Transverse colon (tissue), 4 donors: ENCODE measurements at regions not wholly inside any gene's neighbourhood (a gene's known extent, or its start where the extent isn't known, plus 50 kb on each side); places are given as distances from the start of the nearest gene placed in this dataset.
"Not testable (repeated sequence)": the region's sequence is repeated elsewhere in the genome, so short reads cannot be mapped to it uniquely, and the experiment has no call there.

Experiments used
- DNase-seq: peaks from one replicate; pipeline ENCODE4 v3.0.0-alpha.2; 2019
- H3K27ac ChIP-seq, 4 donors: fragments of 200-600 bp; sonication (generic); 2 replicates each; pipeline ENCODE4 v1.5.1; 2016 to 2018; ENCODE audit warnings: inconsistent platforms in 4 of 4
- H3K27me3 ChIP-seq: fragments of 200-600 bp; sonication (generic); 2 replicates; pipeline ENCODE4 v1.5.1; 2017; ENCODE audit warnings: inconsistent platforms
- H3K36me3 ChIP-seq, 4 donors: fragments of 200-600 bp; sonication (generic); 2 replicates each; pipeline ENCODE4 v1.5.1; 2017 to 2019; ENCODE audit warnings: inconsistent platforms in 4 of 4
- H3K4me1 ChIP-seq, 4 donors: fragments of 200-600 bp; sonication (generic); 2 replicates each; pipeline ENCODE4 v1.5.1; 2017 to 2020; ENCODE audit warnings: inconsistent platforms in 4 of 4
- H3K4me3 ChIP-seq, 4 donors: fragments of 200-600 bp; sonication (generic); 1 replicate in 1 of 4; 2 replicates in 3 of 4; pipeline versions ENCODE4 v1.5.1 to v1.6.1; 2017 to 2019; ENCODE audit warnings: inconsistent platforms in 4 of 4
- H3K9me3 ChIP-seq, 2 donors: fragments of 200-600 bp; sonication (generic); 2 replicates each; pipeline ENCODE4 v1.5.1; 2017 to 2019; ENCODE audit warnings: inconsistent platforms in 2 of 2
- EP300 ChIP-seq: sonication (generic); formaldehyde crosslinking; IDR thresholded peaks from one replicate; pipeline ENCODE4 v1.6.1; 2017; ENCODE audit warnings: antibody characterized with exemption, low read depth
- POLR2A ChIP-seq: fragments of 450-650 bp; IDR thresholded peaks from one replicate; pipeline ENCODE4 v1.6.1; 2016; ENCODE audit warnings: antibody characterized with exemption, mild to moderate bottlenecking, moderate library complexity
- POLR2AphosphoS5 ChIP-seq, 3 donors: sonication (generic); formaldehyde crosslinking; IDR thresholded peaks; one replicate each; pipeline ENCODE4 v1.6.1; 2016; ENCODE audit warnings: antibody characterized with exemption in 3 of 3
- WGBS, 2 donors: methylation state at CpG; one replicate each; pipeline ENCODE4 v1.1.5; 2018; ENCODE audit warnings: low coverage in 1 of 2; 5-methylcytosine and 5-hydroxymethylcytosine counted together
- in situ Hi-C, 4 donors: fragments of 200-750 bp; cut with MboI; loops; one replicate each; pipeline versions ENCODE4 v1.15.0 to v1.15.1; 2017; ENCODE audit warnings: low sequenced_read_pairs in 3 of 4, low pct_ligation_motif_present in 1 of 4, low pct_unique_long_range_greater_than_20kb in 1 of 4
- intact Hi-C: fragments of 100-400 bp; cut with DNase I; formaldehyde crosslinking; loops from one replicate; pipeline ENCODE4 v1.15.1; 2023; ENCODE audit warnings: low total_unique reads
- TF ChIP-seq, protein P1 (sequence below), 5 experiments: fragments of 200-600 bp in 3 of 5; fragments of 450-650 bp in 2 of 5; sonication (generic) in 3 of 5; IDR thresholded peaks; 1 replicate in 2 of 5; 2 replicates in 3 of 5; pipeline ENCODE4 v1.5.1; 2016 to 2017; ENCODE audit warnings: antibody characterized with exemption in 5 of 5, inconsistent platforms in 3 of 5, mild to moderate bottlenecking in 2 of 5, moderate library complexity in 1 of 5

DNA sequence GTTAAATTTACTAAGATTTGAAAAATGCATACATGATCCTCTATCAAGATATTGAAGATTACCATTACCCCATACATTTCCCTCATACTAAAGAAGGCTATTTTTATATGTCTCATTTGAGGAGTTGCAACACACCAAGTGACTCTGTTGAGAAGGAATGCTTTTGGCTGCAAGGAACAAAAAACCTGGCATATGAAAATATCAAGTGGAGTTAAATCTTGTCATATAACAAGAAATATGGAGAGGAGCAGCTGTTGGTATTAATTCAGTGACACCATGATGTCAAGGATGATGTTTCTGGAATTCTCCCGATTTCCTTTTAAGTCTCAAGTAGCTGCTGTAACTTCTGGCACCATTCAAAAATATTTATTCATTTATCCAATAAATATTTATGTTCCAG lies 193.8 kb downstream of the CSNK1G3 start:
- in situ Hi-C loops, result no loop called here
- no peak for DNase-seq
- intact Hi-C loops, result no loop called here
- H3K27ac ChIP-seq, result no peak overlapping the region
- no peak overlapping the region for H3K4me3 ChIP-seq
- 56 to 83% methylated on average over 1 of the region's 1 CpG for WGBS, 2 donors
- H3K36me3 ChIP-seq, result no peaks in the 10 kb centered on the region
- peaks cover 0 to under 1% (median 0%) of the 10 kb centered on the region in 4 donors for H3K4me1 ChIP-seq
- TF ChIP-seq POLR2A (no peak), POLR2AphosphoS5 (IDR thresholded peaks at IDR 0.05) (peak in 1 of 3 donors; percentile 14)
- no peaks in the 10 kb centered on the region for H3K27me3 ChIP-seq
- no peaks in the 10 kb centered on the region for H3K9me3 ChIP-seq

GRCh38 chr5:123701511-123702200 lies 189.7 kb downstream of the CSNK1G3 start:
- in situ Hi-C loops (no loop called here), intact Hi-C loops (no loop called here)
- DNase-seq, result no peak
- Histone ChIP-seq H3K4me3 (no peak overlapping the region), H3K36me3 (no peaks in the 10 kb centered on the region), H3K4me1 (peaks cover 0 to 11% (median 5%) of the 10 kb centered on the region in 4 donors), H3K9me3 (no peaks in the 10 kb centered on the region), H3K27ac (peak overlapping the region; percentile 42 to 71 (median 66)), H3K27me3 (no peaks in the 10 kb centered on the region)
- TF ChIP-seq EP300 (no peak), POLR2AphosphoS5 (IDR thresholded peaks at IDR 0.05) (no peak), POLR2A (no peak)
- TF ChIP-seq, protein P1, sequence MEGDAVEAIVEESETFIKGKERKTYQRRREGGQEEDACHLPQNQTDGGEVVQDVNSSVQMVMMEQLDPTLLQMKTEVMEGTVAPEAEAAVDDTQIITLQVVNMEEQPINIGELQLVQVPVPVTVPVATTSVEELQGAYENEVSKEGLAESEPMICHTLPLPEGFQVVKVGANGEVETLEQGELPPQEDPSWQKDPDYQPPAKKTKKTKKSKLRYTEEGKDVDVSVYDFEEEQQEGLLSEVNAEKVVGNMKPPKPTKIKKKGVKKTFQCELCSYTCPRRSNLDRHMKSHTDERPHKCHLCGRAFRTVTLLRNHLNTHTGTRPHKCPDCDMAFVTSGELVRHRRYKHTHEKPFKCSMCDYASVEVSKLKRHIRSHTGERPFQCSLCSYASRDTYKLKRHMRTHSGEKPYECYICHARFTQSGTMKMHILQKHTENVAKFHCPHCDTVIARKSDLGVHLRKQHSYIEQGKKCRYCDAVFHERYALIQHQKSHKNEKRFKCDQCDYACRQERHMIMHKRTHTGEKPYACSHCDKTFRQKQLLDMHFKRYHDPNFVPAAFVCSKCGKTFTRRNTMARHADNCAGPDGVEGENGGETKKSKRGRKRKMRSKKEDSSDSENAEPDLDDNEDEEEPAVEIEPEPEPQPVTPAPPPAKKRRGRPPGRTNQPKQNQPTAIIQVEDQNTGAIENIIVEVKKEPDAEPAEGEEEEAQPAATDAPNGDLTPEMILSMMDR (IDR thresholded peaks at IDR 0.05), result no peak
- 96% methylated on average over 3 of the region's 3 CpGs for WGBS, 2 donors

DNA sequence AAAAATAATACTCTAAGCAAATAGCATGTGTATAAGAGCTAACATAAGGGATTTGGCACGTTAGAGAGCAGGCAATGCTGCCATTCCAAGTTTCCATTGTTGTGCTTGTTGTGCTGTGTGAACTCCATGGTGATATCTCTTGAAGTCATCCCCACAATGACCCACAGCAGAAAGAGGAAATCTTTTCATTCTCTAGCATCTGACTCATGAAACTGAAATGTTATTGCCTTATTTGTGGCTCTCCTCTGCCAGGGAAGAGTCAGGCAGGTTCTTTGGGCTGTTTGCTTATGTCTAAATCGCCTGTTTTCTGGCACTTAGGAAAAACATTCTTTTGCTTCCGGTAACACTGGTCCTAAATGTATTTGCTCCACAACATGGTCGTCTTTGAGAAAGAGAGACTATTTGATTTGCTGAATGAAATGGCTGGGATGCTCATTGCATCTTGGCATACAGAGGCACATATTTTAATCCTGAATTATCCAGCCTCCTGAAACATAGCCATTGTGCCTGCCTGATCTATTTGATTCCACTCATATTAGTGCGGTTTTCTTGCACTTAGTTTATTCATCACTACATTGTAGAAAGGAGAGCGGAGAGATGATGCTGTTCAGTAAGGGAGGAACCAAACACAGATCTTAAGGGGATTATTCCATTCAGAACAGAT lies 188.8 kb downstream of the CSNK1G3 start:
- no peak for DNase-seq
- TF ChIP-seq EP300 (peak; percentile 29), POLR2AphosphoS5 (IDR thresholded peaks at IDR 0.05) (peak; percentile 45 to 74 (median 65)), POLR2A (no peak)
- TF ChIP-seq, protein P1 (IDR thresholded peaks at IDR 0.05), result no peak
- no peaks in the 10 kb centered on the region for H3K9me3 ChIP-seq
- peaks cover 0 to 15% (median 8%) of the 10 kb centered on the region in 4 donors for H3K4me1 ChIP-seq
- no peak overlapping the region for H3K4me3 ChIP-seq
- peak overlapping the region; percentile 42 to 72 (median 69) for H3K27ac ChIP-seq
- intact Hi-C loops, result no loop called here
- in situ Hi-C loops, result no loop called here
- no peaks in the 10 kb centered on the region for H3K27me3 ChIP-seq
- WGBS, 2 donors, result 57 to 66% methylated on average over 6 of the region's 6 CpGs
- H3K36me3 ChIP-seq, result no peaks in the 10 kb centered on the region

DNA sequence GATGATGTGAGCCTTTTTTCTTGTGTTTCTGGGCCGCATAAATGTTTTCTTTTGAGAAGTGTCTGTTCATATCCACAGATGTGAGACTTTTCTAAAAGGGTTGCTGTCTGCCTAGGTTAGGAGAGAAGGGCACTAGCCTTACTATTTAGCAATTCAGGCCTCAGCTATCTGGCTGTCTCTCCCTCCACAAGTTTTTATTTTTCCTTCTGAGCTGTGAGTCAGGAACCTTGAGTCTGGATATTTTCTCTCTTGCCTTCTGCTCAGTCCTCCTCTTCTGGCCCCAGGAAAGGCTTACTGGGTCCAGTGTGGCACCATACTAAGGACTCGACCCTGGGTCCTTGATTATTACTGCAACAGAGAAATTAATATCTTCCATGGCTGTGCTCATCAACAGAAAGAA lies 187.6 kb downstream of the CSNK1G3 start:
- H3K4me1 ChIP-seq, result peaks cover 0 to 15% (median 8%) of the 10 kb centered on the region in 4 donors
- intact Hi-C loops (no loop called here), in situ Hi-C loops (no loop called here)
- peak overlapping the region; percentile 42 to 72 (median 69) for H3K27ac ChIP-seq
- 81 to 88% methylated on average over 1 to 2 of the region's 2 CpGs for WGBS, 2 donors
- no peak for DNase-seq
- no peaks in the 10 kb centered on the region for H3K9me3 ChIP-seq
- H3K27me3 ChIP-seq, result no peaks in the 10 kb centered on the region
- no peaks in the 10 kb centered on the region for H3K36me3 ChIP-seq
- no peak for TF ChIP-seq EP300
- no peak for TF ChIP-seq POLR2A
- TF ChIP-seq, protein P1 (IDR thresholded peaks at IDR 0.05), result no peak
- TF ChIP-seq POLR2AphosphoS5 (IDR thresholded peaks at IDR 0.05), result no peak
- H3K4me3 ChIP-seq, result no peak overlapping the region

DNA sequence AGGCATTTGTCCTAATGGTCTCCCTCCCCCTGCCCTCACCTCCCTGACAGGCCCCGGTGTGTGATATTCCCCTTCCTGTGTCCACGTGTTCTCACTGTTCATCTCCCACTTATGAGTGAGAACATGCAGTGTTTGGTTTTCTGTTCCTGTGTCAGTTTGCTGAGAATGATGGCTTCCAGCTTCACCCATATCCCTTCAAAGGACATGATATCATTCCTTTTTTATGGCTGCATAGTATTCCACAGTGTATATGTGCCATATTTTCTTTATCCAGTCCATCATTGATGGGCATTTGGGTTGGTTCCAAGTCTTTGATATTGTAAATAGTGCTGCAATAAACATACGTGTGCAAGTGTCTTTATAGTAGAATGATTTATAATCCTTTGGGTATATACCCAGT lies 187.0 kb downstream of the CSNK1G3 start:
- H3K9me3 ChIP-seq, in situ Hi-C loops, H3K27me3 ChIP-seq, intact Hi-C loops, H3K36me3 ChIP-seq, H3K4me3 ChIP-seq, DNase-seq, H3K27ac ChIP-seq: not testable (repeated sequence)
- WGBS, 2 donors, result 75 to 83% methylated on average over 2 to 3 of the region's 3 CpGs
- peaks cover 0 to 15% (median 8%) of the 10 kb centered on the region in 4 donors for H3K4me1 ChIP-seq
